Breast epithelium (tissue), 3 donors: ENCODE measurements at regions not wholly inside any gene's neighbourhood (a gene's known extent, or its start where the extent isn't known, plus 50 kb on each side); places are given as distances from the start of the nearest gene placed in this dataset.

Source experiments
- CTCF ChIP-seq, 3 donors: fragments of 450-650 bp; IDR thresholded peaks; one replicate each; pipeline ENCODE4 v1.5.1; 2016 to 2017; ENCODE audit warnings: antibody characterized with exemption in 3 of 3, mild to moderate bottlenecking in 3 of 3, moderate library complexity in 3 of 3
- POLR2A ChIP-seq: fragments of 450-650 bp; IDR thresholded peaks from one replicate; pipeline ENCODE4 v1.6.1; 2016; ENCODE audit warnings: antibody characterized with exemption, mild to moderate bottlenecking, moderate library complexity
- POLR2AphosphoS5 ChIP-seq, 3 donors: sonication (generic); formaldehyde crosslinking; IDR thresholded peaks; one replicate each; pipeline ENCODE4 v1.6.1; 2017; ENCODE audit warnings: antibody characterized with exemption in 3 of 3

GRCh38 chr1:219669042-219669441 is 56.1 kb upstream of the ZC3H11B start:
- no peak for TF ChIP-seq CTCF (IDR thresholded peaks at IDR 0.05)
- TF ChIP-seq POLR2A = no peak
- no peak for TF ChIP-seq POLR2AphosphoS5 (IDR thresholded peaks at IDR 0.05)
